Neural progenitor cell (in vitro differentiated cells): ENCODE measurements at regions not wholly inside any gene's neighbourhood (a gene's known extent, or its start where the extent isn't known, plus 50 kb on each side); places are given as distances from the start of the nearest gene placed in this dataset.

Experiments
- CTCF ChIP-seq: fragments of 200-600 bp; sonication (generic); IDR thresholded peaks from 2 replicates; pipeline ENCODE4 v1.5.1; 2017; ENCODE audit warnings: antibody characterized with exemption, mild to moderate bottlenecking
- EZH2 ChIP-seq: fragments of 200-600 bp; sonication (generic); IDR thresholded peaks from 2 replicates; pipeline ENCODE4 v1.6.1; 2017; ENCODE audit warnings: antibody characterized with exemption, mild to moderate bottlenecking, moderate library complexity

GRCh38 chr3:117118604-117119003, 409.0 kb downstream of the TUSC7 start:
- TF ChIP-seq CTCF (no peak), EZH2 (no peak)
